GM18520 (cell line): ENCODE measurements at regions not wholly inside any gene's neighbourhood (a gene's known extent, or its start where the extent isn't known, plus 50 kb on each side); places are given as distances from the start of the nearest gene placed in this dataset.

ENCODE experiments used
- ATAC-seq: cut with Tn5 transposase; IDR thresholded peaks from one replicate; pipeline ENCODE4 v1.9.1; 2021; ENCODE audit not compliant: unreplicated experiment

DNA sequence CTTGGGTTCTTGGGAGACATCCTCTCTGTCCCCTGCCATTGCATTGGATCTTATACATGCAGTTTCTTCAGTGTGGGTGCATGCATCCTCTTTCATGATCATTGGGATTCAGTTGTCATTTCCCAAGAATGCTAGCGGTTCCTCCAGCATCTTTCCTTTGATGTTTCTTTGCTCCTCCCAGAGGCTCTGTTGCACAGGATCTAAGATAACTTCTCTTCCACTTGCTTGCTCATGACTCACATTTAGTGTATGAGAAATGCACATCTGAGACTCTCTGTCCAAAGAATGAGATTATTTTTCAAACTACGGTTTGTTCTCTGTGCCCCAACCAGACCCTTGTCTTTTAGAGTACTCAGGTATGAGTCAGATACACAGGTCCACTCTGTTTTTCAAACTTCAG is 197.1 kb downstream of the NDFIP2 start:
- ATAC-seq: no peak

- ATAC-seq: no peak
Observed at GRCh38 chr13:79675931-79676660, 195.1 kb downstream of the NDFIP2 start.

DNA sequence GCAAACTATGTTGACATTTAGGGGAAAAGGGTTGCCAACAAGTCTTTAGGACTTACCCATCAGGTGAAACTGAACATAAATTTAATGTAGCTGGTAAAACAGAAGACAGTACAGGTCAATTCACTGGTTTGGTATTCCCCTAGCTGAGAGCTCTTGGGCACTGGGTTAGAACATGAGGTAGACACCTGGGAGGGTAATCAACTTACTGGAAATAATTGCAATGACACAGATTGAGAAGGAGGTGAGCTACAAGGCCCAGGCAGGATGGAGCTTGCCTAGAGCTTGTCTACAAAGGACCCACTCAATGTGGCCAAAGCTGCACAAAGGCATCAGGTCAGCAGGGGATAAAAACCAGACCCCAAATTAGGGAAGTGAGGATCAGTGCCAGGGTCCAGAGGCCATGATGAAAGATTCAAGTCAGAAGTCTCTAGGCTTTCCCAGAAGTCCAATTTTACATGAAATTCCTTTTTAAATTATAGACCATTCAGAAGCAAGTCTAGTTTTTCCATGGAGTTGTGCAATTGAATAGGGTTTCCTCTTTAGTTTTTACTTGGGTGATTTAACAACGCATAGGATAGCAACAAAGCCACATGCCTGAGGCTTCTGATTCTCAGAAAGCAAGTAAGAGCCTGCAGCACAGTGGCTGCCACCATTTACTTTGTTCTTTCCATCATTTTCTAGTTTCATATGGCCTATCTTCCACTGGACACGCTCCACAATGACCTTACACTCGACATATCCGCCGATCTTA is 194.0 kb downstream of the NDFIP2 start:
- ATAC-seq: no peak

- no peak for ATAC-seq
Observed at GRCh38 chr13:79673993-79674377, 193.0 kb downstream of the NDFIP2 start.

- ATAC-seq: no peak
Observed at GRCh38 chr13:79673310-79673992, 192.5 kb downstream of the NDFIP2 start.

- no peak for ATAC-seq
Observed at GRCh38 chr13:79671420-79671819, 190.5 kb downstream of the NDFIP2 start.

- ATAC-seq: no peak
Observed at GRCh38 chr13:79668201-79668752, 187.3 kb downstream of the NDFIP2 start.

DNA sequence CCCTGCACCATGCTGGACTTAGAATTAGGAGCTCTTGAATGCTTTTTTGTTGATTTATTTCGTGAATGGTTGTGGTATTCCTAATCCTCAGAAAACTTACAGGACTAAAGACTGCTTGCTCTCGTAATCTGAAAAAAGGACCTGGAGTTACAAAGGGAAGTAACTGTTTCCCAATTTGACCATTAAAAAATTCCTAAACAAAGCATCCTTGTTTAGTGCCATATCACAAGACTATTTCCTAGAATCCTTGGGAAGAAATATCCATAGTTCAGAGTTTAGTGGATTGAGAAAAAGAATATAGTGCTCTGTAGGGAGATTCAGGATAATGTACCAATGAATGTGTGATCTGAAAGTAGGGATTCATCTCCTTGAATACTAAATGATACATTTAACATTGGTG is 186.8 kb downstream of the NDFIP2 start:
- ATAC-seq: no peak

DNA sequence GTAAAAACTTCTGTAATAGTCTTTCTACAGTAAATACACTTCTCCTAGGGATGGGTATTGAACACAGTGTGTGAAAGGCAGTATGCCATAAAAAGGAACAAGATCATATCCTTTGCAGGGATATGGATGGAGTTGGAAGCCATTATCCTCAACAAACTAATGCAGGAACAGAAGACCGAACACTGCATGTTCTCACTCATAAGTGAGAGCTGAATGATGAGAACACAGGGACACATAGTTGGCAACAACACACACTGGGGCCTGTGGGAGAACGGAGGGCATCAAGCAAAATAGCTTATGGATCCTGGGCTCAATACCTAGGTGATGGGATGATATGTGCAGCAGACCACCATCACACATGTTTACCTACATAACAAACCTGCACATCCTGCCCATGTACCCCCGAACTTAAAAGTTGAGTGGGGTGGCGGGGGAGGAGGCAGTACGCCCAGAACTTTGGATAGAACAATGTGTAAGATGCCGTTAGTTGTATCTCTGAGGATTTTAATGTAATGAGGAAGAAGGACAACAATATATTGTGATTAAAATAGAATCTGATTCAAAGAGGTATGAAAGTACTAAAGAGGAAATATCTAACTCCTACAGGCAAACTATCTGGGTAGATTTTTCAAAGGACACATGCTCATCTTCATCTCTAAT is 183.2 kb downstream of the NDFIP2 start:
- no peak for ATAC-seq

DNA sequence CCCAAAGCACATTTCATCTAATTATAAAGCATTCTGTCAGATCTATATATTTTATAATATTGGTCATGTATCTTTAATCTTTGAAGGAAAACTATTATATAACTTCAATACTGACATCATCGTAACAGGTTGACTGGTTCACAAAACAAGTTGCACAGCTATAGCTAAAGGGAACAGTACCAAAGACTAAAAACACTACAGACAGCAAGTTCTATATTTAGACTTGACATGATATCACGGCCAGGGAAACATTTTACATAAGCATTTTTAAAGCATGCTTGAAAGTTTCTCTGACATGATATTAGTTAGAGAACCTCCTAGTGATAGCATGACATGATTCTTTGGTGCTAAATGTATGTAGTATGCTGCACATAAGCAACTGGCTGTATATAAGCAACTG is 182.5 kb downstream of the NDFIP2 start:
- no peak for ATAC-seq

DNA sequence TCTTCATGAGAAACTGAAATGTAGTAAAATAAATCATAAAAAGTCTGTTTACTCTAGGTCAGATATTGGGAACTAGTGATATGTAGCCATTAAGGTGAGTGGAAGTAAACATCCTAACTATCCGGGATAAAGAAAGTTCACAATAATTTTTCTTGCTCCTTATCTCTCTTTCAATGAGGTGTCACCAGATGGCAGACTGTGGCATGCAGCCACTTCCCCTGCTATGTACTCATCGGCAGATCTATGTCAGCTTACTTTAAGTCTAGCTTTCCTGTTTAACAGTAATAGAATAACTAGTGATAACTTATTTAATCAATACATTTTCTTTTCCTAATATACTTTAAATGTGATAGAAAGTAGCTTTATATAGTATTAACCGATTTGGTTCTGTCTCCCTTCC is 181.9 kb downstream of the NDFIP2 start:
- no peak for ATAC-seq

DNA sequence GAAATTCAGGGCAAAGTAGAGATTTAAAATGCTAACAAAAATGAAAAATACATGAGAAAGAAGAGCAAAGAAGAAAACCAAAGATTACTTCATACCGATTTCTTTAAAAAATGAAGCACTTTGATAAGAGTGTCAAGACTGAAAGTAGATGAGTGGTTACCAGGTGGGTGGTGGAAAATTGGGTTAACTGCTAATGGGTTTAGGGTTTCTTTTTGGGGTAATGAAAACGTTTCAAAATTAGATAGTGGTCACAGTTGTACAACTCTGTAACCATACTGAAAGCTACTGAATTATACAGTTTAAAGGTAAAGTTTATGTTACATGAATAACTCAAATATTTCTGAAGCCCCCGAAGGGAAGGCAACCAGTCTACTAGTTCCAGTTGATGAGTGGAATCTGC is 179.4 kb downstream of the NDFIP2 start:
- ATAC-seq: no peak

- ATAC-seq: no peak
Observed at GRCh38 chr13:79659121-79659521, 178.2 kb downstream of the NDFIP2 start.

DNA sequence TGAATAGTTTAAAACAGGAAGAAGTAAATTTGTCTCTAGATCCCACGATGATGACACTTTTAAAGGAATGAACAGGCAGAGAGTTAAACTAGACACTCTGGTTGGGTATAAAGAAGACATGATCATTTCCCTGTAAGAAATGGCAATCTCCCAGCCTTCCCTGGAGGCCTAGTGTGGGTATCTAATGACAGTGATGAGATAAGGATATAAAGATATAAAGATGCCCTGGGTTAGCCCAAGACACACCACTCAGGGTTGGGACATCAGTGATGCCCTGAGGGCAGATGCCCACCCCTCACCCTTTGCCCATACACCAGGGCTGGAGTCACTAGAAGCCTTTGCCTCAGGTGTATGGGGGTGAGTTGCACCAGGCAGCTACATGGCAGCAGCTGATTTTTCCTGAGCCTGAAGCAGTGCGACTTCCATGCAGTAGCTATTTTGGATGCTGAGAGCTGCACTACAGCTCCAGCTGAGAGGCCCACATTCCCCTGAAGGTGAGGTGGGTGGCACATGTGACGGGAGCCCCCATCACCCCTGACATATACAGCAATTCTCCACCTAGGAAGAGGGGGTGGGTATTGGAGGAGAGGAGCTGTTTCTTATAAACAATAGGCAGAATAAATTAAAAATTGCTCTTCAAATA is 177.5 kb downstream of the NDFIP2 start:
- no peak for ATAC-seq

DNA sequence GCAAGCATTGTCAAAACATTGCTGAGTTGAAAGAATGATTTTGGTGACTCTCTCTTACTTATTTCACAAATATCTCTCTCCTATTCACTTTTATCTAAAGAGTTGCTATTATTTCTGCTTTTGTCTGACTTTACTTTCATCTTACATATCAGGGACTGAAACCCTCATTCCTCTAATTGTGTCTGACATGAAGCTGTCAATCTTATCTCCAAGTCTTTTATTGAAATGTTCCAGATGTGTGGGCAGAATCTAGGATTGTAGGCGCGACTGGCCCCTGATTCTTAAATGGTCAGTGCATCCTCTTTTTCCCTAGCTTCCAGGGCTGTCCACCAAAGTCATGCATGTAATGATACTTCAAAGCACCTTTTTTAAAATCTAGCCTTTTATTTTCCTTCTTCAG is 174.6 kb downstream of the NDFIP2 start:
- ATAC-seq: no peak

GRCh38 chr13:79654520-79654919 is 173.6 kb downstream of the NDFIP2 start:
- no peak for ATAC-seq

DNA sequence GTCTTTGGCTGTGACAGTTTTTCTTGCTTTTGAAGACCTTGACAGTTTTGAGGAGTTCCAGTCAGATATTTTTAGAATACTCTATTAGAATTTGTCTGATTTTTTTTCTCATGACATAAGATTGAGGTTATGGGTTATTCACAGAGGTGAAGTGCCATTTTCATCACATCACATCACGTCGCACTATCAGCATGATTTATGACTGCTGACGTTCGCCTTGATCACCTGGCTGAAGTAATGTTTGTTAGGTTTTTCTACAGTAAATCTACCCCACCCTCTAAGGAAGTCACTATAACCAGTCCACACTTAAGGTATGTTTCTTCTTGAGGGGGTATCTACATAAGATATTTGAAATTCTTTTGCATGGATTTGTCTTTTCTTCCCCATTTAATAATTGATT is 169.7 kb downstream of the NDFIP2 start:
- no peak for ATAC-seq

- no peak for ATAC-seq
Observed at GRCh38 chr13:79648191-79648590, 167.2 kb downstream of the NDFIP2 start.

- ATAC-seq: no peak
Observed at GRCh38 chr13:79647533-79647932, 166.6 kb downstream of the NDFIP2 start.

GRCh38 chr13:79646880-79647279 is 165.9 kb downstream of the NDFIP2 start:
- no peak for ATAC-seq

- no peak for ATAC-seq
Observed at GRCh38 chr13:79645569-79645968, 164.6 kb downstream of the NDFIP2 start.
